H1 (cell line): ENCODE measurements at regions not wholly inside any gene's neighbourhood (a gene's known extent, or its start where the extent isn't known, plus 50 kb on each side); places are given as distances from the start of the nearest gene placed in this dataset.
"Not testable (repeated sequence)": the region's sequence is repeated elsewhere in the genome, so short reads cannot be mapped to it uniquely, and the experiment has no call there.

ENCODE experiments used
- CTCF ChIA-PET: fragments of 300-600 bp; sonication (Branson Sonifier 250); formaldehyde crosslinking; loops from one replicate; lab custom pipeline; 2021; ENCODE audit not compliant: partially characterized antibody; lab: Charles Lee
- POLR2A ChIA-PET: fragments of 300-600 bp; sonication (Branson Sonifier 250); formaldehyde crosslinking; loops from one replicate; lab custom pipeline; 2021; ENCODE audit warnings: inconsistent platforms; ENCODE audit not compliant: partially characterized antibody; lab: Charles Lee
- DNase-seq, 2 experiments: peaks; one replicate each; pipeline versions ENCODE4 v3.0.0 to v3.0.0-alpha.2; 2010 to 2022; ENCODE audit warnings: low spot score in 2 of 2, low read depth in 1 of 2, mixed read lengths in 1 of 2
- FAIRE-seq: peaks from 2 replicates; lab custom pipeline; 2011; peaks lifted over from hg19 to GRCh38; lab: Jason Lieb, UNC
- H2AFZ ChIP-seq: 2 replicates; pipeline ENCODE4 v1.8.1; 2012; ENCODE audit warnings: low read length, inconsistent platforms
- H2AK5ac ChIP-seq: 2 replicates; pipeline ENCODE4 v1.6.1; 2013; ENCODE audit warnings: low read depth, low read length
- H2BK120ac ChIP-seq: replicated peaks from 2 replicates; pipeline ENCODE3; 2013; ENCODE audit warnings: low read depth, low read length, inconsistent platforms
- H2BK12ac ChIP-seq: 2 replicates; pipeline ENCODE4 v1.6.1; 2013; ENCODE audit warnings: low read depth, low read length
- H2BK15ac ChIP-seq: 2 replicates; pipeline ENCODE4 v1.6.1; 2013; ENCODE audit warnings: low read length
- H2BK20ac ChIP-seq: 2 replicates; pipeline ENCODE4 v1.6.1; 2013; ENCODE audit warnings: low read length
- H2BK5ac ChIP-seq: 2 replicates; pipeline ENCODE4 v1.6.1; 2013; ENCODE audit warnings: low read depth, low read length
- H3K14ac ChIP-seq: 2 replicates; pipeline ENCODE4 v1.6.1; 2013; ENCODE audit warnings: inconsistent platforms; ENCODE audit not compliant: insufficient read length
- H3K18ac ChIP-seq: 2 replicates; pipeline ENCODE4 v1.6.1; 2013; ENCODE audit warnings: low read length; ENCODE audit errors: extremely low read depth
- H3K23ac ChIP-seq: 2 replicates; pipeline ENCODE4 v1.6.1; 2013; ENCODE audit warnings: inconsistent platforms; ENCODE audit not compliant: insufficient read length
- H3K23me2 ChIP-seq: 2 replicates; pipeline ENCODE4 v1.6.1; 2013; ENCODE audit warnings: low read depth, low read length
- H3K27ac ChIP-seq: 2 replicates; pipeline ENCODE4 v1.6.1; 2011; ENCODE audit warnings: low read depth, low read length, inconsistent platforms
- H3K27me3 ChIP-seq, 4 experiments: replicated peaks in 1 of 4; 1 replicate in 1 of 4; 2 replicates in 3 of 4; pipeline versions ENCODE4 v1.6.1 to v1.8.1; 2011 to 2013; ENCODE audit warnings: low read length in 3 of 4, mild to moderate bottlenecking in 3 of 4, inconsistent platforms in 2 of 4, mixed read lengths in 2 of 4, moderate library complexity in 1 of 4; ENCODE audit not compliant: control insufficient read depth in 3 of 4, insufficient read depth in 3 of 4; ENCODE audit errors: extremely low read depth in 1 of 4
- H3K36me3 ChIP-seq, 4 experiments: 2 replicates each; pipeline versions ENCODE4 v1.6.1 to v1.8.1; 2011 to 2013; ENCODE audit warnings: mild to moderate bottlenecking in 4 of 4, low read length in 3 of 4, moderate library complexity in 2 of 4, control low read depth in 1 of 4, inconsistent platforms in 1 of 4; ENCODE audit not compliant: insufficient read depth in 4 of 4, control insufficient read depth in 2 of 4
- H3K4ac ChIP-seq: replicated peaks from 2 replicates; pipeline ENCODE3; 2013; ENCODE audit warnings: low read length, low read depth, mixed read lengths, inconsistent platforms; ENCODE audit not compliant: insufficient read length
- H3K4me1 ChIP-seq, 4 experiments: replicated peaks in 1 of 4; 1 replicate in 1 of 4; 2 replicates in 3 of 4; pipeline versions ENCODE4 v1.6.1 to v1.8.1; 2011 to 2013; ENCODE audit warnings: low read length in 3 of 4, inconsistent platforms in 2 of 4, mixed read lengths in 1 of 4; ENCODE audit not compliant: insufficient read depth in 4 of 4, control insufficient read depth in 3 of 4
- H3K4me2 ChIP-seq, 2 experiments: 2 replicates each; pipeline versions ENCODE4 v1.6.1 to v1.8.1; 2011 to 2013; ENCODE audit warnings: low read depth in 2 of 2, low read length in 2 of 2, control low read depth in 1 of 2, inconsistent platforms in 1 of 2, mild to moderate bottlenecking in 1 of 2; ENCODE audit not compliant: insufficient read depth in 1 of 2
- H3K4me3 ChIP-seq, 4 experiments: fragments of 200-600, 300-600 bp in 1 of 4; sonication (generic), shearing (Covaris generic), sonication (Bioruptor Twin) in 1 of 4; 2 replicates each; pipeline versions ENCODE4 v1.5.1 to v1.8.1; 2011 to 2016; ENCODE audit warnings: low read length in 4 of 4, low read depth in 3 of 4, control low read depth in 2 of 4, inconsistent platforms in 2 of 4, mild to moderate bottlenecking in 2 of 4, mixed read lengths in 1 of 4, moderate library complexity in 1 of 4; ENCODE audit not compliant: insufficient read depth in 2 of 4; ENCODE audit errors: extremely low read depth in 1 of 4
- H3K56ac ChIP-seq: replicated peaks from 2 replicates; pipeline ENCODE3; 2013; ENCODE audit warnings: low read depth, mild to moderate bottlenecking, mixed read lengths, low read length, inconsistent platforms; ENCODE audit not compliant: insufficient read length
- H3K79me1 ChIP-seq: 2 replicates; pipeline ENCODE4 v1.6.1; 2013; ENCODE audit warnings: low read depth, low read length, control low read depth
- H3K79me2 ChIP-seq, 2 experiments: 2 replicates each; pipeline versions ENCODE4 v1.6.1 to v1.8.1; 2012 to 2013; ENCODE audit warnings: low read length in 2 of 2, mild to moderate bottlenecking in 2 of 2, inconsistent platforms in 1 of 2; ENCODE audit not compliant: insufficient read depth in 2 of 2, control insufficient read depth in 1 of 2
- H3K9ac ChIP-seq, 4 experiments: replicated peaks in 1 of 4; 1 replicate in 1 of 4; 2 replicates in 3 of 4; pipeline versions ENCODE4 v1.6.1 to v1.8.1; 2011 to 2013; ENCODE audit warnings: low read depth in 3 of 4, low read length in 3 of 4, control low read depth in 2 of 4, mild to moderate bottlenecking in 2 of 4, moderate library complexity in 2 of 4, inconsistent platforms in 1 of 4; ENCODE audit errors: extremely low read depth in 1 of 4
- H3K9me3 ChIP-seq, 2 experiments: 2 replicates each; pipeline versions ENCODE4 v1.6.1 to v1.8.1; 2012 to 2013; ENCODE audit warnings: mild to moderate bottlenecking in 2 of 2, moderate library complexity in 2 of 2, control low read depth in 1 of 2, inconsistent platforms in 1 of 2, low read depth in 1 of 2, low read length in 1 of 2, mixed read lengths in 1 of 2; ENCODE audit not compliant: insufficient read depth in 2 of 2
- H4K20me1 ChIP-seq, 2 experiments: replicated peaks in 1 of 2; 2 replicates each; pipeline versions ENCODE3 to v1.8.1; 2011 to 2013; ENCODE audit warnings: inconsistent platforms in 2 of 2, low read length in 2 of 2, mild to moderate bottlenecking in 1 of 2; ENCODE audit not compliant: insufficient read depth in 2 of 2, control insufficient read depth in 1 of 2
- H4K5ac ChIP-seq: 2 replicates; pipeline ENCODE4 v1.6.1; 2013; ENCODE audit warnings: low read length, low read depth, mixed read lengths, inconsistent platforms; ENCODE audit not compliant: insufficient read length
- H4K8ac ChIP-seq: 2 replicates; pipeline ENCODE4 v1.8.0; 2013; ENCODE audit warnings: mild to moderate bottlenecking, moderate library complexity, low read length, inconsistent platforms; ENCODE audit not compliant: insufficient read depth; ENCODE audit errors: extremely low read depth
- H4K91ac ChIP-seq: replicated peaks from 2 replicates; pipeline ENCODE3; 2013; ENCODE audit warnings: low read length, mixed read lengths, inconsistent platforms; ENCODE audit not compliant: insufficient read length
- WGBS, 2 experiments: shearing (Covaris generic) in 1 of 2; methylation state at CpG; one replicate each; pipeline versions ENCODE4 v1.1.6 to v1.1.7; 2013 to 2015; ENCODE audit warnings: low lambda C conversion rate in 2 of 2, mixed read lengths in 2 of 2, inconsistent platforms in 1 of 2, low coverage in 1 of 2, missing lambda C conversion rate in 1 of 2; ENCODE audit not compliant: insufficient replicate concordance in 2 of 2, insufficient coverage in 1 of 2, insufficient read length in 1 of 2; ENCODE audit errors: extremely low coverage in 1 of 2, missing lambda C conversion rate in 1 of 2; 5-methylcytosine and 5-hydroxymethylcytosine counted together

DNA sequence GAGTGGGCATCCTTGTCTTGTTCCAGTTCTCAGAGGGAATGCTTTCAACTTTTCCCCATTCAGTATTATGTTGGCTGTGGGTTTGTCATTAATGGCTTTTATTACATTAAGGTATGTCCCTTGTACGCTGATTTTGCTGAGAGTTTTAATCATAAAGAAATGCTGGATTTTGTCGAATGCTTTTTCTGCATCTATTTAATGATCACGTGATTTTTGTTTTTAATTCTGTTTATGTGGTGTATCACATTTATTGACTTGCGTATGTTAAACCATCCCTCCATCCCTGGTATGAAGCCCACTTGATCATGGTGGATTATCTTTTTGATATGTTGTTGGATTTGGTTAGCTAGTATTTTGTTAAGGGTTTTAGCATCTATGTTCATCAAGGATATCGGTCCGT, 266.9 kb upstream of the DIPK2B start:
- H3K27me3 ChIP-seq, POLR2A ChIA-PET, H2BK5ac ChIP-seq, H4K8ac ChIP-seq, H2BK120ac ChIP-seq, FAIRE-seq, H3K27ac ChIP-seq, H3K79me1 ChIP-seq, H3K23ac ChIP-seq, H3K56ac ChIP-seq, H3K36me3 ChIP-seq, H2BK20ac ChIP-seq, H3K4ac ChIP-seq, H3K9ac ChIP-seq, H4K91ac ChIP-seq, H2AFZ ChIP-seq, H4K20me1 ChIP-seq, H2BK15ac ChIP-seq, H3K79me2 ChIP-seq, H4K5ac ChIP-seq, H2BK12ac ChIP-seq, H3K23me2 ChIP-seq, DNase-seq, H3K4me2 ChIP-seq, H3K9me3 ChIP-seq, H2AK5ac ChIP-seq, H3K4me3 ChIP-seq, CTCF ChIA-PET, H3K14ac ChIP-seq, H3K18ac ChIP-seq, H3K4me1 ChIP-seq: not testable (repeated sequence)
- WGBS, 2 experiments, result 96% methylated on average over 4 of the region's 6 CpGs; no CpG with 5 or more reads in 1 of the 2 experiments

- Histone ChIP-seq H2BK12ac (0 out of 2 replicates have a peak overlapping the region, but pooled peaks have one; percentile 75), H3K4me2 (peak overlapping the region; percentile 7 to 34; a peak in 2 of 4 replicates), H3K18ac (peak overlapping the region; percentile 78; the same call in 1 of the 2 replicates)
- H2BK5ac ChIP-seq, FAIRE-seq, H2AFZ ChIP-seq, H3K4ac ChIP-seq, H3K27ac ChIP-seq, H2BK15ac ChIP-seq, H3K14ac ChIP-seq, H3K23ac ChIP-seq, POLR2A ChIA-PET, H2BK20ac ChIP-seq, H4K8ac ChIP-seq, H3K27me3 ChIP-seq, H2AK5ac ChIP-seq, H2BK120ac ChIP-seq, DNase-seq, H3K79me2 ChIP-seq, H3K36me3 ChIP-seq, H3K79me1 ChIP-seq, H3K9ac ChIP-seq, H3K4me3 ChIP-seq, H3K23me2 ChIP-seq, H4K5ac ChIP-seq, CTCF ChIA-PET, H4K91ac ChIP-seq, H3K56ac ChIP-seq, H3K9me3 ChIP-seq, H3K4me1 ChIP-seq, H4K20me1 ChIP-seq: not testable (repeated sequence)
- WGBS, 2 experiments, result 73% methylated on average over 4 of the region's 5 CpGs; no CpG with 5 or more reads in 1 of the 2 experiments
These were observed 255.1 kb upstream of the DIPK2B start for GRCh38 chrX:45455732-45456131.
